AG04450 (cell line): ENCODE measurements at regions not wholly inside any gene's neighbourhood (a gene's known extent, or its start where the extent isn't known, plus 50 kb on each side); places are given as distances from the start of the nearest gene placed in this dataset.
"Not testable (repeated sequence)": the region's sequence is repeated elsewhere in the genome, so short reads cannot be mapped to it uniquely, and the experiment has no call there.

Source experiments
- CTCF ChIA-PET: fragments of 300-600, 350-600 bp; formaldehyde crosslinking; extraction: SDS; loops from one replicate; lab custom pipeline; 2022; ENCODE audit warnings: antibody characterized with exemption, inconsistent platforms; lab: Charles Lee
- POLR2A ChIA-PET: fragments of 350-600 bp; formaldehyde crosslinking; extraction: SDS; loops from one replicate; lab custom pipeline; 2021; ENCODE audit warnings: antibody characterized with exemption, inconsistent platforms; lab: Yijun Ruan, JAX
- DNase-seq: peaks from one replicate; pipeline ENCODE4 v3.0.0-alpha.2; 2011; ENCODE audit warnings: low read depth, low spot score
- H3K27ac ChIP-seq: one replicate; pipeline ENCODE4 v1.5.1; 2012; ENCODE audit warnings: low read depth, low read length, control low read depth
- H3K27me3 ChIP-seq: one replicate; pipeline ENCODE4 v1.6.0; 2012; ENCODE audit warnings: low read length; ENCODE audit not compliant: control insufficient read depth, insufficient read depth
- H3K4me3 ChIP-seq: 2 replicates; pipeline ENCODE4 v1.5.1; 2011; ENCODE audit warnings: mild to moderate bottlenecking, low read depth, low read length, control low read depth
- H3K9me3 ChIP-seq: 2 replicates; pipeline ENCODE4 v1.5.1; 2012; ENCODE audit warnings: low read length; ENCODE audit not compliant: control insufficient read depth, insufficient read depth
- CTCF ChIP-seq: IDR thresholded peaks from 2 replicates; pipeline ENCODE4 v1.5.1; 2011; ENCODE audit warnings: low read depth, low read length, control low read depth, inconsistent platforms

DNA sequence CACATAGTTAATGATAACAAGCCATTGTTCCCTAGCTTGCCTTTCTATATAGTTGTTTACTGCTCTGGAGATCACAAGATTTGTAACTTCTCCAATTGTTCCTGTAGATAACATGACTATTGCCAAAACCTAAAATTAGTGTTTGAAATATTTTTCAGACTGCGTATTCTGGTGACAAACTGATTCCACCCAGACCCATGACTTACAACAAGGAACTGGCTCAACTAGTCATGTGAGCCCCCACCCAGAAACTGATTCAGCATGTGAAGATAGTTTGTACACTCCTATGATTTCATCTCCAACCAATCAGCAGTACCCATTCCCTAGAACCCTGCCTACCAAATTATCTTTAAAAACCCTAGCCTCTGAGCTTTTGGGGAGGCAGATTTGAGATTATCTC lies 131.4 kb upstream of the BCL9 start:
- ChIA-PET CTCF (no interaction called here), POLR2A (no interaction called here)
- TF ChIP-seq CTCF = no peak
- Histone ChIP-seq H3K4me3 (no peak overlapping the region), H3K27me3 (no peaks in the 10 kb centered on the region), H3K9me3 (no peaks in the 10 kb centered on the region), H3K27ac (no peak overlapping the region)
- no peak for DNase-seq

GRCh38 chr1:147413110-147413605 lies 128.1 kb upstream of the BCL9 start:
- TF ChIP-seq CTCF = no peak

GRCh38 chr1:147414505-147415163 lies 126.7 kb upstream of the BCL9 start:
- no peak for TF ChIP-seq CTCF
- Histone ChIP-seq H3K9me3 (no peaks in the 10 kb centered on the region), H3K27ac (no peak overlapping the region), H3K4me3 (no peak overlapping the region), H3K27me3 (no peaks in the 10 kb centered on the region)
- no peak for DNase-seq
- POLR2A ChIA-PET = no interaction called here
- CTCF ChIA-PET = no interaction called here

More at GRCh38 chr1:147413110-147413605, 128.1 kb upstream of the BCL9 start:
- Histone ChIP-seq H3K27me3 (no peaks in the 10 kb centered on the region), H3K27ac (no peak overlapping the region), H3K9me3 (no peaks in the 10 kb centered on the region), H3K4me3 (no peak overlapping the region)
- DNase-seq = no peak
- CTCF ChIA-PET = no interaction called here
- POLR2A ChIA-PET = no interaction called here

DNA sequence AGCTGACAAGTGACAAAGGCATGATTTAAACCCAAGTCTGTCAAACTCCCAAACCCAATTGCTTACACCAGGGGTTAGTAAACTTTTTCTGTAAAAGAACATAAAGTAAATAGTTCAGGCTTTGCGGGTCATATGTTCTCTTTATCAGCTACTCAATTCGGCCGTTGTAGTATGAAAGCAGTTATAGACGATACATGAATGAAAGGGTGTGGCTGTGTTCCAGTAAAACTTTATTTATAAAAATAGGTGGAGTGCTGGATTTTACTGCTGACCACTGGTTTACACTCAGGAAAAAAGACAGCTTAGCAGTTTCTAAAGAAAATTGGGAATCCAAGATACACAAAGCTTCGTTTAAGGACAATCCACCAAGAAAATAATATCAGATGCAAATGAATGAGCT lies 124.3 kb upstream of the BCL9 start:
- Histone ChIP-seq H3K27me3 (no peaks in the 10 kb centered on the region), H3K27ac (no peak overlapping the region), H3K9me3 (no peaks in the 10 kb centered on the region), H3K4me3 (no peak overlapping the region)
- POLR2A ChIA-PET = no interaction called here
- CTCF ChIA-PET = interaction anchor here (1.0 to 2.0 kb wide), 2 partner anchors 27 to 143 kb away, joined by 3 to 12 read pairs; no protein-coding TSS in a partner anchor
- TF ChIP-seq CTCF = no peak
- DNase-seq = no peak

DNA sequence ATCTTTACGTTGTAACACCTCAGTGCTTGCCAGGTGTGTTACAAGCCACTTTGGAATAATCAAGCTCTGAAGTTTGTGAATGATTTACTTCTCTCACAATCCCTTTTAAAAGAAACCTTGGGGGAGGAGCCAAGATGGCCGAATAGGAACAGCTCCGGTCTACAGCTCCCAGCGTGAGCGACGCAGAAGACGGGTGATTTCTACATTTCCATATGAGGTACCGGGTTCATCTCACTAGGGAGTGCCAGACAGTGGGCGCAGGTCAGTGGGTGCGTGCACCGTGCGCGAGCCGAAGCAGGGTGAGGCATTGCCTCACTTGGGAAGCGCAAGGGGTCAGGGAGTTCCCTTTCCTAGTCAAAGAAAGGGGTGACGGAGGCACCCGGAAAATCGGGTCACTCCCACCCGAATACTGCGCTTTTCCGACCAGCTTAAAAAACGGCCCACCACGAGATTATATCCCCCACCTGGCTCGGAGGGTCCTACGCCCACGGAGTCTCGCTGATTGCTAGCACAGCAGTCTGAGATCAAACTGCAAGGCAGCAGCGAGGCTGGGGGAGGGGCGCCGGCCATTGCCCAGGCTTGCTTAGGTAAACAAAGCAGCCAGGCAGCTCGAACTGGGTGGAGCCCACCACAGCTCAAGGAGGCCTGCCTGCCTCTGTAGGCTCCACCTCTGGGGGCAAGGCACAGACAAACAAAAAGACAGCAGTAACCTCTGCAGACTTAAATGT lies 118.0 kb upstream of the BCL9 start:
- POLR2A ChIA-PET, H3K27me3 ChIP-seq, H3K9me3 ChIP-seq, DNase-seq, H3K4me3 ChIP-seq, H3K27ac ChIP-seq, CTCF ChIA-PET: not testable (repeated sequence)
